B cell (primary cell): ENCODE measurements at regions not wholly inside any gene's neighbourhood (a gene's known extent, or its start where the extent isn't known, plus 50 kb on each side); places are given as distances from the start of the nearest gene placed in this dataset.

Experiments
- ATAC-seq: fragments of 200-7000 bp; cut with Tn5 transposase; one replicate; pipeline ENCODE4 v1.10.0; 2021; ENCODE audit warnings: low read depth, mild to moderate bottlenecking, moderate number of reproducible peaks, moderate library complexity
- CTCF ChIA-PET: fragments of 350-600 bp; sonication (Branson Sonifier 250); formaldehyde crosslinking; loops from one replicate; lab custom pipeline; 2021; ENCODE audit warnings: antibody characterized with exemption, inconsistent platforms; lab: Charles Lee
- POLR2A ChIA-PET: fragments of 350-600 bp; sonication (Branson Sonifier 250); formaldehyde crosslinking; loops from one replicate; lab custom pipeline; 2021; ENCODE audit warnings: antibody characterized with exemption; lab: Charles Lee
- DNase-seq: peaks from one replicate; pipeline ENCODE4 v3.0.0; 2013
- H2AFZ ChIP-seq: 2 replicates; pipeline ENCODE4 v1.6.1; 2012; ENCODE audit warnings: mild to moderate bottlenecking, low read depth, low read length; ENCODE audit not compliant: insufficient read depth, poor library complexity, severe bottlenecking
- H3K27ac ChIP-seq, 2 donors: 1 replicate in 1 of 2; 2 replicates in 1 of 2; pipeline ENCODE4 v1.5.1; 2012 to 2013; ENCODE audit warnings: low read length in 2 of 2, mild to moderate bottlenecking in 2 of 2, moderate library complexity in 1 of 2
- H3K27me3 ChIP-seq, 4 experiments: fragments of 200-600 bp in 1 of 4; sonication (generic) in 1 of 4; replicated peaks in 1 of 4; 1 replicate in 2 of 4; 2 replicates in 2 of 4; pipeline versions ENCODE4 v1.6.1 to v1.7.0; 2013 to 2016; ENCODE audit warnings: low read length in 3 of 4, mild to moderate bottlenecking in 2 of 4, mixed read lengths in 1 of 4, moderate library complexity in 1 of 4; ENCODE audit not compliant: insufficient read depth in 4 of 4, control insufficient read depth in 3 of 4; ENCODE audit errors: control extremely low read depth in 1 of 4
- H3K36me3 ChIP-seq, 2 experiments: replicated peaks in 1 of 2; 1 replicate in 1 of 2; 2 replicates in 1 of 2; pipeline versions ENCODE4 v1.6.1 to v1.7.1; 2013; ENCODE audit warnings: low read length in 1 of 2; ENCODE audit not compliant: insufficient read depth in 2 of 2, control insufficient read depth in 1 of 2; ENCODE audit errors: control extremely low read depth in 1 of 2, extremely low read depth in 1 of 2
- H3K4me1 ChIP-seq, 2 donors: fragments of 200-600 bp in 1 of 2; sonication (generic) in 1 of 2; 1 replicate in 1 of 2; 2 replicates in 1 of 2; pipeline versions ENCODE4 v1.5.1 to v1.6.1; 2013 to 2017; ENCODE audit warnings: low read length in 2 of 2; ENCODE audit not compliant: control insufficient read depth in 2 of 2, insufficient read depth in 2 of 2
- H3K4me2 ChIP-seq: replicated peaks from 2 replicates; pipeline ENCODE3; 2012; ENCODE audit warnings: mild to moderate bottlenecking, low read depth, low read length; ENCODE audit not compliant: poor library complexity, severe bottlenecking
- H3K4me3 ChIP-seq, 5 experiments: fragments of 200-600 bp in 1 of 5; sonication (generic) in 1 of 5; 1 replicate in 3 of 5; 2 replicates in 2 of 5; pipeline versions ENCODE4 v1.5.1 to v1.7.0; 2011 to 2016; ENCODE audit warnings: low read length in 4 of 5, mild to moderate bottlenecking in 4 of 5, low read depth in 2 of 5, control low read depth in 1 of 5, moderate library complexity in 1 of 5; ENCODE audit not compliant: insufficient read depth in 1 of 5; ENCODE audit errors: control extremely low read depth in 1 of 5, extremely low read depth in 1 of 5
- H3K79me2 ChIP-seq: fragments of 200-600 bp; sonication (generic); one replicate; pipeline ENCODE4 v1.6.0; 2016; ENCODE audit warnings: low read length; ENCODE audit not compliant: control insufficient read depth, insufficient read depth
- H3K9ac ChIP-seq: fragments of 200-600 bp; sonication (generic); 2 replicates; pipeline ENCODE4 v1.6.1; 2017; ENCODE audit warnings: mild to moderate bottlenecking, low read length, moderate library complexity
- H3K9me3 ChIP-seq, 3 donors: one replicate each; pipeline versions ENCODE4 v1.6.1 to v1.7.1; 2013; ENCODE audit warnings: low read length in 2 of 3; ENCODE audit not compliant: control insufficient read depth in 2 of 3, insufficient read depth in 1 of 3; ENCODE audit errors: control extremely low read depth in 1 of 3
- H4K20me1 ChIP-seq: 2 replicates; pipeline ENCODE4 v1.6.0; 2012; ENCODE audit warnings: mild to moderate bottlenecking, low read length; ENCODE audit not compliant: insufficient read depth, control insufficient read depth, poor library complexity, severe bottlenecking
- H3K27ac Mint-ChIP-seq: one replicate; pipeline ENCODE4 v1.8.0; 2021; ENCODE audit warnings: mixed read lengths
- H3K27me3 Mint-ChIP-seq: one replicate; pipeline ENCODE4 v1.8.0; 2021; ENCODE audit warnings: mixed read lengths
- H3K4me1 Mint-ChIP-seq: one replicate; pipeline ENCODE4 v1.8.0; 2021; ENCODE audit warnings: mixed read lengths
- H3K4me3 Mint-ChIP-seq: one replicate; pipeline ENCODE4 v1.8.0; 2021; ENCODE audit warnings: mixed read lengths
- H3K9me3 Mint-ChIP-seq: one replicate; pipeline ENCODE4 v1.8.0; 2022; ENCODE audit warnings: mixed read lengths; ENCODE audit not compliant: insufficient read depth
- CTCF ChIP-seq: fragments of 200-600 bp; IDR thresholded peaks from one replicate; pipeline ENCODE4 v1.8.0; 2022; ENCODE audit warnings: antibody characterized with exemption, mild to moderate bottlenecking
- EZH2 ChIP-seq: IDR thresholded peaks from 2 replicates; pipeline ENCODE4 v1.6.1; 2012; ENCODE audit warnings: borderline replicate concordance, low read depth, mild to moderate bottlenecking, moderate library complexity, low read length; ENCODE audit not compliant: insufficient read depth, poor library complexity, severe bottlenecking
- WGBS: methylation state at CpG from one replicate; pipeline ENCODE4 v1.1.5; 2013; ENCODE audit warnings: missing lambda C conversion rate; ENCODE audit not compliant: insufficient coverage; 5-methylcytosine and 5-hydroxymethylcytosine counted together
- intact Hi-C: fragments of 100-400 bp; cut with micrococcal nuclease; formaldehyde crosslinking; loops from one replicate; pipeline ENCODE4 v1.10.0; 2022

DNA sequence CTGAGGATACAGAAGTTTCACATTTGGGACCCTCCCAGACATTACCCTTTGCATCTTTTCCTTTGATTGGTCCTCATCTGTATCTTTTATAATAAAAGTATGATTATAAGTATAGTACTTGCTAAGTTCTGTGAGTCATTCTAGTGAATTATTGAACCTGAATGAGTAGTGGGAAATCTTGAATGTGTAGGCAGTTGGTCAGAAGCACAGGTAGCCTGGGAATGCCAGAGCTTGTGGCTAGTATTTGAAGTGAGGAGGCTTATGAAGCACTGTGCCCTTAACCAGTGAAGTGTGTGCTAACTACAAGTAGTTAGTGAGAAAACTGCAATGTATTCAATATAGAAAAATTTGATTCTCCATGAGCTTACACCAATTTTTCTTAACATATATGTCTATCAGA lies 257.6 kb downstream of the GRB14 start:
- no peaks in the 10 kb centered on the region for H3K27me3 ChIP-seq
- no peaks in the 10 kb centered on the region for H3K4me1 ChIP-seq
- intact Hi-C loops = no loop called here
- TF ChIP-seq CTCF = no peak
- no peak for TF ChIP-seq EZH2
- CTCF ChIA-PET = no interaction called here
- H3K4me3 Mint-ChIP-seq = no peak overlapping the region
- no peak overlapping the region for H3K9ac ChIP-seq
- no peaks in the 10 kb centered on the region for H3K36me3 ChIP-seq
- no peaks in the 10 kb centered on the region for H3K9me3 ChIP-seq
- ATAC-seq = no peak
- peaks cover 7% of the 10 kb centered on the region for H3K9me3 Mint-ChIP-seq
- H2AFZ ChIP-seq = no peak overlapping the region
- no peaks in the 10 kb centered on the region for H4K20me1 ChIP-seq
- no peaks in the 10 kb centered on the region for H3K27me3 Mint-ChIP-seq
- no peak overlapping the region for H3K27ac Mint-ChIP-seq
- POLR2A ChIA-PET = no interaction called here
- no peak overlapping the region for H3K4me2 ChIP-seq
- no peak overlapping the region for H3K27ac ChIP-seq
- no peak for DNase-seq
- no peaks in the 10 kb centered on the region for H3K4me1 Mint-ChIP-seq
- H3K4me3 ChIP-seq = no peak overlapping the region
- no peaks in the 10 kb centered on the region for H3K79me2 ChIP-seq

DNA sequence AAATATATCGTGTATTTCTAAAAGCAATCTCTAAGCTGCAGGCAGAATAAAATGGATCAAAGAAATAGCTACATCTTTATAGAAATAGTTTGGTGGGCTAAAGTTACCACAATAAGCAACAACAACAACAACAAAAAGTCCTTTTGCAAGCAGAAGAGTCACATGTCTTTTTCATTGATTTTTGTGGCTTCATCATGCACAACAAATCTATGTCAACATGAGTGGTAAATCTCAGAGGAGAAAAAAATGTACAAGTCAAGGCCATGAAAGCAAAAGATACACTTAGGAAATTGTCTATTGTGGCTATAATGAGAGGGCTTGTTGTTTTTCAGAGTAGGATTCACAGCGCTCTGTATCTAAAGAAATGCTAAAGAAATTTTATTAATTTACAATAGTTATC lies 269.7 kb downstream of the GRB14 start:
- no peak overlapping the region for H3K4me3 Mint-ChIP-seq
- intact Hi-C loops = no loop called here
- H3K27ac Mint-ChIP-seq = no peak overlapping the region
- no peaks in the 10 kb centered on the region for H3K27me3 Mint-ChIP-seq
- TF ChIP-seq CTCF = no peak
- TF ChIP-seq EZH2 = no peak
- ATAC-seq (no peak), DNase-seq (no peak)
- no peaks in the 10 kb centered on the region for H3K36me3 ChIP-seq
- WGBS = no CpG with 5 or more reads among the region's 2 CpGs
- H3K27ac ChIP-seq = no peak overlapping the region
- H4K20me1 ChIP-seq = no peaks in the 10 kb centered on the region
- H3K4me3 ChIP-seq = no peak overlapping the region
- no peaks in the 10 kb centered on the region for H3K4me1 Mint-ChIP-seq
- H3K27me3 ChIP-seq = no peaks in the 10 kb centered on the region
- H3K9me3 ChIP-seq = peaks cover 0 to 8% (median 0%) of the 10 kb centered on the region in 3 donors
- no peak overlapping the region for H2AFZ ChIP-seq
- POLR2A ChIA-PET = no interaction called here
- H3K4me1 ChIP-seq = no peaks in the 10 kb centered on the region
- no peaks in the 10 kb centered on the region for H3K79me2 ChIP-seq
- CTCF ChIA-PET = no interaction called here
- H3K9me3 Mint-ChIP-seq = peaks cover 2% of the 10 kb centered on the region
- no peak overlapping the region for H3K9ac ChIP-seq
- no peak overlapping the region for H3K4me2 ChIP-seq
